ENCODE measurements at regions not wholly inside any gene's neighbourhood (a gene's known extent, or its start where the extent isn't known, plus 50 kb on each side); places are given as distances from the start of the nearest gene placed in this dataset.

- intact Hi-C loops (cut with DNase I): no loop called here
- H3K27me3 ChIP-seq: no peaks in the 10 kb centered on the region
Measured at GRCh38 chr13:61010358-61010757, 405.3 kb downstream of the PCDH20 start.

GRCh38 chr13:61002686-61003085, 413.0 kb downstream of the PCDH20 start:
- H3K36me3 ChIP-seq: no peaks in the 10 kb centered on the region
- no peak for TF ChIP-seq CTCF (IDR thresholded peaks at IDR 0.05)
- intact Hi-C loops (cut with DNase I): no loop called here
- no peak overlapping the region for H3K4me3 ChIP-seq
- H3K4me1 ChIP-seq: no peaks in the 10 kb centered on the region
- H3K27me3 ChIP-seq: no peaks in the 10 kb centered on the region
- H3K9me3 ChIP-seq: no peaks in the 10 kb centered on the region
- DNase-seq (no peak), ATAC-seq (no peak)
- H3K27ac ChIP-seq: no peak overlapping the region

More at GRCh38 chr13:61010358-61010757, 405.3 kb downstream of the PCDH20 start:
- H3K27ac ChIP-seq: no peak overlapping the region
- ATAC-seq: no peak
- H3K4me3 ChIP-seq: no peak overlapping the region
- TF ChIP-seq CTCF (IDR thresholded peaks at IDR 0.05): no peak
- no peaks in the 10 kb centered on the region for H3K36me3 ChIP-seq
- H3K9me3 ChIP-seq: no peaks in the 10 kb centered on the region
- no peaks in the 10 kb centered on the region for H3K4me1 ChIP-seq
- DNase-seq: no peak

- no peaks in the 10 kb centered on the region for H3K9me3 ChIP-seq
- no peaks in the 10 kb centered on the region for H3K36me3 ChIP-seq
- H3K4me3 ChIP-seq: no peak overlapping the region
- intact Hi-C loops (cut with DNase I): no loop called here
- no peak for TF ChIP-seq CTCF (IDR thresholded peaks at IDR 0.05)
- no peaks in the 10 kb centered on the region for H3K27me3 ChIP-seq
- DNase-seq (no peak), ATAC-seq (peak; percentile 64)
- no peaks in the 10 kb centered on the region for H3K4me1 ChIP-seq
- H3K27ac ChIP-seq: no peak overlapping the region
Measured at GRCh38 chr13:60990032-60990733, 425.5 kb downstream of the PCDH20 start.

- DNase-seq (no peak), ATAC-seq (no peak)
- intact Hi-C loops (cut with DNase I): no loop called here
- Histone ChIP-seq H3K27me3 (no peaks in the 10 kb centered on the region), H3K27ac (no peak overlapping the region), H3K4me3 (no peak overlapping the region), H3K9me3 (no peaks in the 10 kb centered on the region), H3K4me1 (no peaks in the 10 kb centered on the region), H3K36me3 (no peaks in the 10 kb centered on the region)
- TF ChIP-seq CTCF (IDR thresholded peaks at IDR 0.05): no peak
Measured at GRCh38 chr13:60986301-60986700, 429.3 kb downstream of the PCDH20 start.

GRCh38 chr13:60981407-60981806, 434.2 kb downstream of the PCDH20 start:
- no peak overlapping the region for H3K27ac ChIP-seq
- DNase-seq (no peak), ATAC-seq (no peak)
- no peaks in the 10 kb centered on the region for H3K36me3 ChIP-seq
- H3K27me3 ChIP-seq: no peaks in the 10 kb centered on the region
- no peak overlapping the region for H3K4me3 ChIP-seq
- no peaks in the 10 kb centered on the region for H3K4me1 ChIP-seq
- no peak for TF ChIP-seq CTCF (IDR thresholded peaks at IDR 0.05)
- H3K9me3 ChIP-seq: no peaks in the 10 kb centered on the region
- intact Hi-C loops (cut with DNase I): no loop called here

- Histone ChIP-seq H3K36me3 (no peaks in the 10 kb centered on the region), H3K27me3 (no peaks in the 10 kb centered on the region), H3K4me3 (no peak overlapping the region), H3K4me1 (no peaks in the 10 kb centered on the region), H3K9me3 (no peaks in the 10 kb centered on the region), H3K27ac (no peak overlapping the region)
- no peak for TF ChIP-seq CTCF (IDR thresholded peaks at IDR 0.05)
- intact Hi-C loops (cut with DNase I): no loop called here
- DNase-seq (no peak), ATAC-seq (no peak)
Measured at GRCh38 chr13:60976367-60976766, 439.3 kb downstream of the PCDH20 start.

All from upper lobe of right lung (tissue), 1 donor.